ENCODE measurements at regions not wholly inside any gene's neighbourhood (a gene's known extent, or its start where the extent isn't known, plus 50 kb on each side); places are given as distances from the start of the nearest gene placed in this dataset.

- TF ChIP-seq GATA2 (IDR thresholded peaks at IDR 0.05; ENCODE audit: low read depth, low read length) (no peak), GATA3 (IDR thresholded peaks at IDR 0.05; ENCODE audit: low read depth, low read length) (no peak)
Measured at GRCh38 chr14:51576879-51577278, 74.8 kb upstream of the FRMD6 start.

All from SH-SY5Y (cell line).